ENCODE measurements at regions not wholly inside any gene's neighbourhood (a gene's known extent, or its start where the extent isn't known, plus 50 kb on each side); places are given as distances from the start of the nearest gene placed in this dataset.

- no peak for DNase-seq (ENCODE audit: low read depth)
These were observed 614.3 kb upstream of the SLC8A1 start for GRCh38 chr2:41066168-41066567.

- no peak for DNase-seq (ENCODE audit: low read depth)
These were observed 616.9 kb upstream of the SLC8A1 start for GRCh38 chr2:41068740-41069139.

- no peak for DNase-seq (ENCODE audit: low read depth)
These were observed 626.5 kb upstream of the SLC8A1 start for GRCh38 chr2:41078341-41078740.

GRCh38 chr2:41079011-41079410, 627.1 kb upstream of the SLC8A1 start:
- no peak for DNase-seq (ENCODE audit: low read depth)

GRCh38 chr2:41084321-41084720, 632.4 kb upstream of the SLC8A1 start:
- DNase-seq (ENCODE audit: low read depth), result no peak

- no peak for DNase-seq (ENCODE audit: low read depth)
These were observed 636.1 kb upstream of the SLC8A1 start for GRCh38 chr2:41087946-41088345.

- DNase-seq (ENCODE audit: low read depth), result no peak
These were observed 649.4 kb upstream of the SLC8A1 start for GRCh38 chr2:41101281-41101680.

- DNase-seq (ENCODE audit: low read depth), result no peak
These were observed 657.9 kb upstream of the SLC8A1 start for GRCh38 chr2:41109744-41110143.

- DNase-seq (ENCODE audit: low read depth), result no peak
These were observed 660.1 kb upstream of the SLC8A1 start for GRCh38 chr2:41111836-41112627.

- DNase-seq (ENCODE audit: low read depth), result no peak
These were observed 664.4 kb upstream of the SLC8A1 start for GRCh38 chr2:41116106-41116797.

- no peak for DNase-seq (ENCODE audit: low read depth)
These were observed 667.6 kb upstream of the SLC8A1 start for GRCh38 chr2:41119489-41119888.

- DNase-seq (ENCODE audit: low read depth), result no peak
These were observed 671.5 kb upstream of the SLC8A1 start for GRCh38 chr2:41123341-41123740.

GRCh38 chr2:41127351-41127750, 675.5 kb upstream of the SLC8A1 start:
- DNase-seq (ENCODE audit: low read depth), result no peak

- DNase-seq (ENCODE audit: low read depth), result no peak
These were observed 678.1 kb upstream of the SLC8A1 start for GRCh38 chr2:41129988-41130387.

- no peak for DNase-seq (ENCODE audit: low read depth)
These were observed 685.1 kb upstream of the SLC8A1 start for GRCh38 chr2:41137031-41137430.

GRCh38 chr2:41141146-41141791, 689.4 kb upstream of the SLC8A1 start:
- DNase-seq (ENCODE audit: low read depth), result no peak

- DNase-seq (ENCODE audit: low read depth), result no peak
These were observed 690.6 kb upstream of the SLC8A1 start for GRCh38 chr2:41142478-41142877.

- no peak for DNase-seq (ENCODE audit: low read depth)
These were observed 693.2 kb upstream of the SLC8A1 start for GRCh38 chr2:41145066-41145465.

GRCh38 chr2:41149054-41149453, 697.2 kb upstream of the SLC8A1 start:
- DNase-seq (ENCODE audit: low read depth), result no peak

GRCh38 chr2:41151746-41152145, 699.9 kb upstream of the SLC8A1 start:
- DNase-seq (ENCODE audit: low read depth), result no peak

- DNase-seq (ENCODE audit: low read depth), result no peak
These were observed 700.4 kb upstream of the SLC8A1 start for GRCh38 chr2:41152318-41152717.

- no peak for DNase-seq (ENCODE audit: low read depth)
These were observed 708.5 kb upstream of the SLC8A1 start for GRCh38 chr2:41160439-41160838.

- DNase-seq (ENCODE audit: low read depth), result no peak
These were observed 715.1 kb upstream of the SLC8A1 start for GRCh38 chr2:41167014-41167413.
